RWPE2 (cell line): ENCODE measurements at regions not wholly inside any gene's neighbourhood (a gene's known extent, or its start where the extent isn't known, plus 50 kb on each side); places are given as distances from the start of the nearest gene placed in this dataset.

ENCODE experiments used
- ATAC-seq: fragments of 200-7000 bp; cut with Tn5 transposase; 3 replicates; pipeline ENCODE4 v1.9.1; 2021; ENCODE audit warnings: low read depth
- DNase-seq: peaks from one replicate; pipeline ENCODE4 v3.0.0-alpha.2; 2020; ENCODE audit warnings: low spot score
- H3K27ac ChIP-seq: fragments of 450-650 bp; 2 replicates; pipeline ENCODE4 v1.5.1; 2017; ENCODE audit warnings: mild to moderate bottlenecking; ENCODE audit not compliant: poor library complexity, severe bottlenecking
- H3K27me3 ChIP-seq: fragments of 250-450 bp; sonication (Bioruptor Pico); 2 replicates; pipeline ENCODE4 v1.5.1; 2021; ENCODE audit warnings: mild to moderate bottlenecking, moderate library complexity; ENCODE audit not compliant: insufficient read depth, poor library complexity, severe bottlenecking
- H3K36me3 ChIP-seq: fragments of 250-450 bp; sonication (Bioruptor Pico); 2 replicates; pipeline ENCODE4 v1.5.1; 2020; ENCODE audit warnings: low read depth, mild to moderate bottlenecking, moderate library complexity
- H3K4me1 ChIP-seq: fragments of 250-450 bp; sonication (Bioruptor Pico); 2 replicates; pipeline ENCODE4 v1.5.1; 2021; ENCODE audit warnings: mild to moderate bottlenecking, moderate library complexity; ENCODE audit not compliant: insufficient read depth, poor library complexity, severe bottlenecking
- H3K4me3 ChIP-seq: fragments of 250-450 bp; sonication (Bioruptor Pico); 2 replicates; pipeline ENCODE4 v1.5.1; 2021; ENCODE audit warnings: mild to moderate bottlenecking, moderate library complexity; ENCODE audit not compliant: severe bottlenecking
- H3K9me3 ChIP-seq: fragments of 250-450 bp; sonication (Bioruptor Pico); 2 replicates; pipeline ENCODE4 v1.5.1; 2021; ENCODE audit warnings: mild to moderate bottlenecking, moderate library complexity; ENCODE audit not compliant: severe bottlenecking
- TF ChIP-seq, protein P1 (sequence below): fragments of 450-650 bp; IDR thresholded peaks from one replicate; pipeline ENCODE4 v1.5.1; 2017; ENCODE audit warnings: mild to moderate bottlenecking, moderate library complexity; ENCODE audit not compliant: poor library complexity, severe bottlenecking

DNA sequence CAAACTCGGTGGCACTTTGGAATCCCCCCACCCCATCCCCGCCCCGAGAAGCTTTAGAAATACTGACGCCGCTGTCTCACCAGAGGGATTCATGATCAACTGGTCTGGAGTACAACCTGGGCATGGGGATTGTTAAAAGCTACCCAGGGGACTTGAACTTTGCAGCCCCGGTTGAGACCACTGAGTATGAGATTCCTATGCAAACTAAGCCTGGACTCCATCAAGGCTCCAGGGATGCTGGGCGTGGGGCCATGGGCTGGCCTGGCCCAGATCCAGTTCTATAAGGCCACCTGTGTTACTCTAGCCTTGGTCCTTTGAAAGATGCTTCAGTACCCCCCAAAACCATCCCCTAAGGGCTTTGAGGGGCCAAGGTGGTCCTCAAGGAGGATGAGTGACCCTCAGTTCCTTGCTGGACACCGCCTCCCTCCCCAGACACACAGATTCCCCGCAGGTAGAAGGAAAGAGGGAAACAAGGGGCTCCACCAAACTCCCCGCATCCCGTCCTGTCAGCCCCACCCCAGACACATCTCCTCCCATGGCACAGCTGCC is 68.5 kb downstream of the MRPL36 start:
- ATAC-seq (no peak), DNase-seq (peak; percentile 31)
- Histone ChIP-seq H3K9me3 (no peaks in the 10 kb centered on the region), H3K27ac (no peak overlapping the region), H3K4me1 (no peaks in the 10 kb centered on the region), H3K36me3 (no peaks in the 10 kb centered on the region), H3K4me3 (no peak overlapping the region), H3K27me3 (no peaks in the 10 kb centered on the region)
- TF ChIP-seq, protein P1, sequence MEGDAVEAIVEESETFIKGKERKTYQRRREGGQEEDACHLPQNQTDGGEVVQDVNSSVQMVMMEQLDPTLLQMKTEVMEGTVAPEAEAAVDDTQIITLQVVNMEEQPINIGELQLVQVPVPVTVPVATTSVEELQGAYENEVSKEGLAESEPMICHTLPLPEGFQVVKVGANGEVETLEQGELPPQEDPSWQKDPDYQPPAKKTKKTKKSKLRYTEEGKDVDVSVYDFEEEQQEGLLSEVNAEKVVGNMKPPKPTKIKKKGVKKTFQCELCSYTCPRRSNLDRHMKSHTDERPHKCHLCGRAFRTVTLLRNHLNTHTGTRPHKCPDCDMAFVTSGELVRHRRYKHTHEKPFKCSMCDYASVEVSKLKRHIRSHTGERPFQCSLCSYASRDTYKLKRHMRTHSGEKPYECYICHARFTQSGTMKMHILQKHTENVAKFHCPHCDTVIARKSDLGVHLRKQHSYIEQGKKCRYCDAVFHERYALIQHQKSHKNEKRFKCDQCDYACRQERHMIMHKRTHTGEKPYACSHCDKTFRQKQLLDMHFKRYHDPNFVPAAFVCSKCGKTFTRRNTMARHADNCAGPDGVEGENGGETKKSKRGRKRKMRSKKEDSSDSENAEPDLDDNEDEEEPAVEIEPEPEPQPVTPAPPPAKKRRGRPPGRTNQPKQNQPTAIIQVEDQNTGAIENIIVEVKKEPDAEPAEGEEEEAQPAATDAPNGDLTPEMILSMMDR: no peak

- no peak overlapping the region for H3K27ac ChIP-seq
- no peaks in the 10 kb centered on the region for H3K4me1 ChIP-seq
- no peaks in the 10 kb centered on the region for H3K36me3 ChIP-seq
- ATAC-seq: no peak
- DNase-seq: no peak
- no peak overlapping the region for H3K4me3 ChIP-seq
- no peaks in the 10 kb centered on the region for H3K9me3 ChIP-seq
- H3K27me3 ChIP-seq: no peaks in the 10 kb centered on the region
- TF ChIP-seq, protein P1: no peak
These were observed 69.2 kb downstream of the MRPL36 start for GRCh38 chr5:1730487-1730847.

DNA sequence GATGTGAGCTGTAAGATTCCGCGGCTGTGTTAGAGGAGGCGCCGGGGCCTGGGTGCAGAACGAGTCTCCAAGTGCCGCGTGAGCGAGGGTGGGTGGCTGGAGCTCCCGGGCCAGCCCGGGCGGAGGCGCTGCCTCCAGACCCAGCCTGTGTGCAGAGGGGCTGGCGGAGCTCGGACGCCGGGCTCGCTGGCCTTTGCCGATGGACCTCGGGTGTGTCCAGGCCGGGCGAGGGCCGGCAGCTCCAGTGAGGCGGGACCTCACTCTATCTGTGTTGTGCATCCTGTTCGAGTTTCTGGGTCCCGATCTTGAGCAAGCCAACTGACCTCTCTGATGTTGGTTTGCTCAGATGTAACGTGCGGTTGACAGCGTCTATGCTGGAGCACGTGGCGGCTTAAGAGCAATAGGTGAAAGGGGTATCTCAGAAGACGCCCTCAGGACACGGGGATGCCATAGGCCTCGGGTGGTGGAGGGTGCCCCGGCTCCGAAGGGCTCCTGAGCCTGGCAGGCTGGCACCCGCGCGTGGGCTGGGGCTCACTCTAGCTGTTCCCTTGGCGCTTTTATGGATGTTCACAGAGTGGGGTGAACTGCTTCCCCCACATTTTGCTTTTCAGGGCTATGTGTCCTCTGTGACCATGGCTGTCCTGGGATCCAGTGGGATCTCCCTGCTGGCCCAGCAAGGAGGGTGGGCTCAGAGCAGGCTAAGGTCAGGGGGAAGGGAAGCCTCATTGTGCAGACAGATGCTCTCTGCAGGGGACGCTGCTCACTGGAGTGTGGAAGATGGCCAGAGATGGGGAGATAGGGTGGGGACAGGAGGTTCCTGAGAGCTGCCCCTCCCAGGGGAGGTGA is 69.8 kb downstream of the MRPL36 start:
- DNase-seq: peak; percentile 51
- Histone ChIP-seq H3K4me1 (no peaks in the 10 kb centered on the region), H3K27me3 (no peaks in the 10 kb centered on the region), H3K36me3 (no peaks in the 10 kb centered on the region), H3K27ac (no peak overlapping the region), H3K9me3 (no peaks in the 10 kb centered on the region), H3K4me3 (no peak overlapping the region)
- no peak for ATAC-seq
- TF ChIP-seq, protein P1: no peak

- no peaks in the 10 kb centered on the region for H3K9me3 ChIP-seq
- H3K4me3 ChIP-seq: no peak overlapping the region
- no peaks in the 10 kb centered on the region for H3K27me3 ChIP-seq
- DNase-seq (peak; percentile 64), ATAC-seq (no peak)
- H3K27ac ChIP-seq: no peak overlapping the region
- no peaks in the 10 kb centered on the region for H3K4me1 ChIP-seq
- TF ChIP-seq, protein P1: no peak
- H3K36me3 ChIP-seq: no peaks in the 10 kb centered on the region
These were observed 70.8 kb downstream of the MRPL36 start for GRCh38 chr5:1728846-1729245.

- Histone ChIP-seq H3K4me1 (no peaks in the 10 kb centered on the region), H3K27ac (no peak overlapping the region), H3K9me3 (no peaks in the 10 kb centered on the region), H3K4me3 (no peak overlapping the region), H3K27me3 (no peaks in the 10 kb centered on the region), H3K36me3 (no peaks in the 10 kb centered on the region)
- DNase-seq (peak; percentile 62), ATAC-seq (no peak)
- TF ChIP-seq, protein P1: no peak
These were observed 72.1 kb downstream of the MRPL36 start for GRCh38 chr5:1727571-1727970.
